Astrocyte (in vitro differentiated cells and primary cell): ENCODE measurements at regions not wholly inside any gene's neighbourhood (a gene's known extent, or its start where the extent isn't known, plus 50 kb on each side); places are given as distances from the start of the nearest gene placed in this dataset.

ENCODE experiments used
- DNase-seq: peaks from one replicate; pipeline ENCODE4 v3.0.0-alpha.2; 2010; ENCODE audit warnings: low read depth
- FAIRE-seq: peaks from 2 replicates; lab custom pipeline; 2011; peaks lifted over from hg19 to GRCh38; lab: Jason Lieb, UNC
- H2AFZ ChIP-seq: 2 replicates; pipeline ENCODE4 v1.6.0; 2012; ENCODE audit warnings: low read depth, low read length, inconsistent platforms
- H3K27ac ChIP-seq: 2 replicates; pipeline ENCODE4 v1.5.1; 2011; ENCODE audit warnings: low read depth, low read length, inconsistent platforms
- H3K27me3 ChIP-seq: 2 replicates; pipeline ENCODE4 v1.6.0; 2011; ENCODE audit warnings: low read length, inconsistent platforms; ENCODE audit not compliant: insufficient read depth
- H3K36me3 ChIP-seq: 2 replicates; pipeline ENCODE4 v1.5.1; 2011; ENCODE audit warnings: low read length, inconsistent platforms; ENCODE audit not compliant: insufficient read depth
- H3K4me1 ChIP-seq: 2 replicates; pipeline ENCODE4 v1.5.1; 2011; ENCODE audit warnings: low read length, inconsistent platforms; ENCODE audit not compliant: insufficient read depth
- H3K4me2 ChIP-seq: 2 replicates; pipeline ENCODE4 v1.6.0; 2012; ENCODE audit warnings: low read length, inconsistent platforms
- H3K4me3 ChIP-seq: 2 replicates; pipeline ENCODE4 v1.5.1; 2011; ENCODE audit warnings: low read depth, mild to moderate bottlenecking, low read length, inconsistent platforms; ENCODE audit not compliant: insufficient read depth
- H3K79me2 ChIP-seq: 2 replicates; pipeline ENCODE4 v1.6.0; 2012; ENCODE audit warnings: mild to moderate bottlenecking, low read length, inconsistent platforms; ENCODE audit not compliant: insufficient read depth
- H3K9ac ChIP-seq: 2 replicates; pipeline ENCODE4 v1.6.0; 2012; ENCODE audit warnings: mild to moderate bottlenecking, low read length, inconsistent platforms
- H3K9me3 ChIP-seq: 2 replicates; pipeline ENCODE4 v1.5.1; 2012; ENCODE audit warnings: low read depth, mild to moderate bottlenecking, low read length, inconsistent platforms; ENCODE audit not compliant: insufficient read depth
- H4K20me1 ChIP-seq: 2 replicates; pipeline ENCODE4 v1.6.0; 2012; ENCODE audit warnings: low read length, inconsistent platforms; ENCODE audit not compliant: insufficient read depth
- H3K27ac Mint-ChIP-seq: one replicate; pipeline ENCODE4 v1.8.0; 2021; ENCODE audit warnings: mild to moderate bottlenecking, mixed read lengths; ENCODE audit not compliant: unreplicated experiment
- H3K27me3 Mint-ChIP-seq: one replicate; pipeline ENCODE4 v1.8.0; 2021; ENCODE audit warnings: low read depth, mixed read lengths; ENCODE audit not compliant: unreplicated experiment
- H3K36me3 Mint-ChIP-seq: one replicate; pipeline ENCODE4 v1.8.0; 2021; ENCODE audit warnings: low read depth, mixed read lengths; ENCODE audit not compliant: unreplicated experiment
- H3K4me1 Mint-ChIP-seq: one replicate; pipeline ENCODE4 v1.8.0; 2021; ENCODE audit warnings: low read depth, mixed read lengths; ENCODE audit not compliant: unreplicated experiment
- H3K4me3 Mint-ChIP-seq: one replicate; pipeline ENCODE4 v1.8.0; 2021; ENCODE audit warnings: mild to moderate bottlenecking, moderate library complexity, mixed read lengths; ENCODE audit not compliant: unreplicated experiment
- H3K9me3 Mint-ChIP-seq: one replicate; pipeline ENCODE4 v1.8.0; 2021; ENCODE audit warnings: mild to moderate bottlenecking, mixed read lengths; ENCODE audit not compliant: unreplicated experiment
- EZH2 ChIP-seq: IDR thresholded peaks from 2 replicates; pipeline ENCODE4 v1.6.1; 2012; ENCODE audit warnings: mild to moderate bottlenecking, low read length, inconsistent platforms; ENCODE audit not compliant: insufficient read depth
- TF ChIP-seq, protein P1 (sequence below): IDR thresholded peaks from 2 replicates; pipeline ENCODE4 v1.5.1; 2011; ENCODE audit warnings: low read depth, mild to moderate bottlenecking, inconsistent platforms, low read length, moderate library complexity; ENCODE audit not compliant: insufficient read depth

DNA sequence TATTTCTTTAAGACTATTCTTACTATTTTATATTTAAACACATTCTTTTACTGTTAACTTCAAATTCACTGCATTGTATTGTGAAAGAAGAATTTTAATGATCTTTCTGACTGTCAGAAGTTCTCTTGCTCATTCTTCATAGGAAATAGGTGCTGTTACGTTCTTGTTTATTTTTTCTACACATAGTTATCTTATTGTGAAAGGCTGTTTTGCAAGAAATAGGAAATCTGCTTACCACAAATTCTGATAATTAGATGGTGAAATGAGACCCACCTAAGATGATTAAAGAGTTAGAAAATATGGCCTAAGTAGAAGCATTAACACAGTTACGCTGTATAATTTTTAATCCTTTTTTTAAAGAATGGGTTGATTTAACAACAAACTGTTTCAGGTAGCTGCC, 316.1 kb upstream of the ZFP42 start:
- H3K27me3 Mint-ChIP-seq, result no peaks in the 10 kb centered on the region

GRCh38 chr4:187685247-187685646, 310.3 kb upstream of the ZFP42 start:
- no peak overlapping the region for H3K4me3 Mint-ChIP-seq
- DNase-seq, result no peak
- no peak for FAIRE-seq
- no peak overlapping the region for H2AFZ ChIP-seq
- no peak overlapping the region for H3K4me3 ChIP-seq
- no peaks in the 10 kb centered on the region for H3K4me1 ChIP-seq
- no peak overlapping the region for H3K9ac ChIP-seq
- TF ChIP-seq EZH2, result no peak
- TF ChIP-seq, protein P1, sequence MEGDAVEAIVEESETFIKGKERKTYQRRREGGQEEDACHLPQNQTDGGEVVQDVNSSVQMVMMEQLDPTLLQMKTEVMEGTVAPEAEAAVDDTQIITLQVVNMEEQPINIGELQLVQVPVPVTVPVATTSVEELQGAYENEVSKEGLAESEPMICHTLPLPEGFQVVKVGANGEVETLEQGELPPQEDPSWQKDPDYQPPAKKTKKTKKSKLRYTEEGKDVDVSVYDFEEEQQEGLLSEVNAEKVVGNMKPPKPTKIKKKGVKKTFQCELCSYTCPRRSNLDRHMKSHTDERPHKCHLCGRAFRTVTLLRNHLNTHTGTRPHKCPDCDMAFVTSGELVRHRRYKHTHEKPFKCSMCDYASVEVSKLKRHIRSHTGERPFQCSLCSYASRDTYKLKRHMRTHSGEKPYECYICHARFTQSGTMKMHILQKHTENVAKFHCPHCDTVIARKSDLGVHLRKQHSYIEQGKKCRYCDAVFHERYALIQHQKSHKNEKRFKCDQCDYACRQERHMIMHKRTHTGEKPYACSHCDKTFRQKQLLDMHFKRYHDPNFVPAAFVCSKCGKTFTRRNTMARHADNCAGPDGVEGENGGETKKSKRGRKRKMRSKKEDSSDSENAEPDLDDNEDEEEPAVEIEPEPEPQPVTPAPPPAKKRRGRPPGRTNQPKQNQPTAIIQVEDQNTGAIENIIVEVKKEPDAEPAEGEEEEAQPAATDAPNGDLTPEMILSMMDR, result no peak
- no peaks in the 10 kb centered on the region for H3K79me2 ChIP-seq
- H3K9me3 ChIP-seq, result no peaks in the 10 kb centered on the region
- no peaks in the 10 kb centered on the region for H3K27me3 ChIP-seq
- no peaks in the 10 kb centered on the region for H3K9me3 Mint-ChIP-seq
- no peaks in the 10 kb centered on the region for H3K36me3 Mint-ChIP-seq
- no peaks in the 10 kb centered on the region for H4K20me1 ChIP-seq
- no peak overlapping the region for H3K27ac Mint-ChIP-seq
- no peaks in the 10 kb centered on the region for H3K36me3 ChIP-seq
- H3K4me2 ChIP-seq, result no peak overlapping the region
- peaks cover 3% of the 10 kb centered on the region for H3K27me3 Mint-ChIP-seq
- H3K4me1 Mint-ChIP-seq, result no peaks in the 10 kb centered on the region
- H3K27ac ChIP-seq, result no peak overlapping the region

More for the DNA sequence above, 316.1 kb upstream of the ZFP42 start:
- DNase-seq (no peak), FAIRE-seq (no peak)
- TF ChIP-seq, protein P1, result no peak
- no peak for TF ChIP-seq EZH2
- Mint-ChIP-seq H3K27ac (no peak overlapping the region), H3K36me3 (no peaks in the 10 kb centered on the region), H3K4me1 (no peaks in the 10 kb centered on the region), H3K9me3 (no peaks in the 10 kb centered on the region), H3K4me3 (no peak overlapping the region)
- H3K9me3 ChIP-seq, result no peaks in the 10 kb centered on the region
- no peak overlapping the region for H3K9ac ChIP-seq
- H3K4me1 ChIP-seq, result no peaks in the 10 kb centered on the region
- no peaks in the 10 kb centered on the region for H4K20me1 ChIP-seq
- H3K27ac ChIP-seq, result no peak overlapping the region
- no peaks in the 10 kb centered on the region for H3K36me3 ChIP-seq
- H3K4me2 ChIP-seq, result no peak overlapping the region
- H2AFZ ChIP-seq, result no peak overlapping the region
- no peak overlapping the region for H3K4me3 ChIP-seq
- no peaks in the 10 kb centered on the region for H3K27me3 ChIP-seq
- H3K79me2 ChIP-seq, result no peaks in the 10 kb centered on the region

- Histone ChIP-seq H4K20me1 (no peaks in the 10 kb centered on the region), H3K9ac (no peak overlapping the region), H3K27me3 (no peaks in the 10 kb centered on the region), H2AFZ (no peak overlapping the region), H3K9me3 (no peaks in the 10 kb centered on the region), H3K4me1 (no peaks in the 10 kb centered on the region), H3K4me3 (no peak overlapping the region), H3K27ac (no peak overlapping the region), H3K36me3 (no peaks in the 10 kb centered on the region), H3K4me2 (no peak overlapping the region), H3K79me2 (no peaks in the 10 kb centered on the region)
- Mint-ChIP-seq H3K27ac (no peak overlapping the region), H3K9me3 (no peaks in the 10 kb centered on the region), H3K27me3 (peaks cover 3% of the 10 kb centered on the region), H3K4me1 (no peaks in the 10 kb centered on the region), H3K36me3 (no peaks in the 10 kb centered on the region), H3K4me3 (no peak overlapping the region)
- TF ChIP-seq, protein P1, result no peak
- TF ChIP-seq EZH2, result no peak
- FAIRE-seq, result no peak
- DNase-seq, result no peak
These were observed 307.9 kb upstream of the ZFP42 start for GRCh38 chr4:187687697-187688096.
